Dermis blood vessel endothelial cell (primary cell): ENCODE measurements at regions not wholly inside any gene's neighbourhood (a gene's known extent, or its start where the extent isn't known, plus 50 kb on each side); places are given as distances from the start of the nearest gene placed in this dataset.

ENCODE experiments used
- DNase-seq: peaks from one replicate; pipeline ENCODE4 v3.0.0; 2010

DNA sequence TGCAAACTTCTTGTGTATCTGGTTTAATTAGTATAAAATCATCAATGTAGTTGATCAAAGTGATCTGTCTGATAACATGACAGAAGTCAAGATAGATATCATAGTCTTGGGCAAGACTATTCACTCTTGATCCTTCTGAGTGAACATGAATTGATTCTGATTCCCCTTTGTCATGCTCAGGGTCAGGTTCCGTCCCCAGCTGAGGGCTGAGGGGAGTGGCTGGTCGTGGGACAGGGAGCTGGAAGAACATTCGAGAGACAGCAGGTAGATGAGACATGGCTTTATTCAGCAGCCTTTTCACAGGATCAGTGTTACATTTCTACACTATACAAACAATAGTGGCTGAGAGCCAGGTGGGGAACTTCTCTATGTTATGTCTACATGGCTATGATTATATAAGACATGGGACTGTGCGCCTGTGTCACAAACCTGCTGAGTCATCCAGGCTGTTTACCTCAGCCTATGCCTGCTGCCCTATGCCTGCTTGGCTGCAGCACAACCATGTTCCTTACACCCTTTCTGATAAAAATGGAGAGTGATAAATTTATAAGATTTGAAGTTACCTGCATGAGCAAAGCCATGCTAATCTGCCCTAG lies 586.9 kb upstream of the NR3C2 start:
- peak; percentile 77 for DNase-seq

DNA sequence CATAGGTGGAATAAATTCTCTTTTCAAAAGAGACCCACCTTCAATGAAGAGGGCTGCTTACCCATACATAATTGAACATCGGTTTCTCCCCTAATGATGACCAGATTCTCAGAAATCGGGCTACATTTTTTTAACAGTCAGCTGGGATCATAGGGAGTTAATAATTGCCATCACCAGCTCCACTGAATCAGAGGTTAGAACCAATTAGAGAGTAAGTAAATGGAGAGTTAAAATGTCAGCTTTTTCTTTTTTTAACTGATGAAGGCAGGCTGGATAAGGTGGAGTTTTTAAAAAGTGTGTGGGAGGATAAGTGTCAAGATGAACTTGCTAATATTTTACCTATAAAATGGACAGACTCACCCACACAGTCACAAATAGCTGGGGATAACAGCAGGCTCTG lies 584.5 kb upstream of the NR3C2 start:
- no peak for DNase-seq

DNA sequence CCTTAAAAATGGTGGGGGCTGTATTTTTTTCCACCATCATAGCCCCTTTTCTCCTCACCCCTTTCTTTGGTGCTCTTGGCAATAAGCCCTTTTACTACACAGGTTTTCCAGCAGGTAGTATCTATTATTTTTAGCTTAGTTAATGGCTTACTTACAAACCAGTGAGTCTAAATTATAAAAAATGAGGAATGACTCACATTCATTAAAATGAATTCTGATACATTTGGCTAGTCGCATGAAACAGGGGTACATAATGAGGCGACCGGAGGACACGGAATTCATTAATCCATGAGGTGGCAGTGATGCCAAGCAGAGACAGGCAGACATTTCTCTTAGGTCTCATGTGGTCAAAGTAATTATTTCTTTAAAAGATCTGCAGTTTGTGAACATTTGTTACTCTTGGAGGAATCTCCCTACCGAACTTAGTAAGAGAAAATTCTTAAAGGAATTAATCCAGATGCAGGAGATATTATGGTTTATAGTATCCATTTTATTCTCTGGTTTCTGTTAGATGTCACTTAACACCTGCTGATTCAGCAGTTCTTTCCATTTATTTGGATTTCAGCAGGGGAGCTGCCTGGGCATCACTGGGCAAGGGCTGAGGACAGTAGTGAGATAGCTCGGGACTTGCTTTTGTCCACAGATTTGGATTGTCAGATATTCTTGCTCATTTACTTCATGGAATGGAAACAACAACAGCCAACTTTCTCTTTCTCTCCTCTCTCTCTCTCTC lies 575.0 kb upstream of the NR3C2 start:
- no peak for DNase-seq

DNA sequence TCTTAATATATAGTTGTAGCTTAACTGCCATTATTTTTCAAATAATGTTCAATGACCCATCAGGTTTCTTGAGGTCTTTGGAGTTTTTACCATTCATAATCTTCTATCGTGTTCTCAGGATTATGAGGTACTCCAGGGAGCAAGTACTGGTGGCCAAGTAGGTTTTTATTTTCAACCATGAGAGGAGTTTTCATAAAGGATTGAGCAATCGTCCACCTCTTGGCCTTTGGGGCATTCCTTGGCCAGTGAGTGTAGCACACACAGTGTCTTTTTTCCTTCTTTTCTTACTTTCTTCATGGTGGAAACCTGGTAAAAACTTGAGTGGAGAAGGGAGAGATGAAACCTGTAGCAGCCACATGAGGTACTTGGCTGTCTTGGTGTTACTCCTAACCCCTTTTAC lies 567.0 kb upstream of the NR3C2 start:
- DNase-seq = no peak

DNA sequence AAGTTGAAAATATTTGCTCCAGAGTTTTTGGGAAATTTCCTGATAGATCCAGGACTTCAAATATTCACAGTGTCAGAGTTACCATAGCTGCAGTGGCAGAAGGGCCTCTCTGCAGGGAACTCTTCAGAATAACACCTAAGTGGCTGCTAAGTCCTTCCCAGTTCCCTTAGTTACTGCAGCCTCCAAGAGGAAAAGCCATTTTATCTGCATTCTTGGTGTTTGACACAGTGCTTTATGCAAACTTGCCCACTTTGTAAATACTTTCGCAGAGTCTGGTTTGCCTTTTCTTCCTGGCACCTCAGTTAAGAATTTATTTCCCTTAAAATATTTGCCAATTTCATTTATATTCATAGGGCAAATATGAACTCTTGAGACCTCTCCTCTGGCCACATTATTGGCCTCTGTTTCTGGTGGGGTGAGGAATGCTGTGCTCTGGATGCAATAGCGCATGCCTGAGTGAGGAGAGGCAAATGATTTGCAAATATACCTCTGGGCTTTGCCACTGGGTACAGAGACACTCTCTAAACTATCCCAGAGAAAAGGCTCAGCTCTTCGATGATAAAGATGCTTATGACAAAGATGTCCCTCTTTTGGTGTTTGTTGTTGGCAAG lies 566.3 kb upstream of the NR3C2 start:
- DNase-seq = no peak

DNA sequence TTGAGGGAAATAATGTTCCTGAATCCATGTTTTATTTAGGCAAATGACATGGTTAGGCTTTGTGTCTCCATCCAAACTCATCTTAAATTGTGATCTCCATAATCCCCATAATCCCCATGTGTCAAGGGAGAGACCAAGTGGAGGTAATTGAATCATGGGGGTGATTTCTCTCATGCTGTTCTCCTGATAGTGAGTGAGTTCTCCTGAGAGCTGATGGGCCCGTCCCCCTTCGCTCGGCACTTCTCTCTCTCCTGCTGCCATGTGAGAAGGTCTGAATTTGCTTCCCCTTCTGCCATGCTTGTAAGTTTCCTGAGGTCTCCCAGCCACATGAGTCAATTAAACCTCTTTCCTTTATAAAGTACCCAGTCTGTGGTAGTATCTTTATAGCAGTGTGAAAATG lies 563.0 kb upstream of the NR3C2 start:
- DNase-seq = no peak

DNA sequence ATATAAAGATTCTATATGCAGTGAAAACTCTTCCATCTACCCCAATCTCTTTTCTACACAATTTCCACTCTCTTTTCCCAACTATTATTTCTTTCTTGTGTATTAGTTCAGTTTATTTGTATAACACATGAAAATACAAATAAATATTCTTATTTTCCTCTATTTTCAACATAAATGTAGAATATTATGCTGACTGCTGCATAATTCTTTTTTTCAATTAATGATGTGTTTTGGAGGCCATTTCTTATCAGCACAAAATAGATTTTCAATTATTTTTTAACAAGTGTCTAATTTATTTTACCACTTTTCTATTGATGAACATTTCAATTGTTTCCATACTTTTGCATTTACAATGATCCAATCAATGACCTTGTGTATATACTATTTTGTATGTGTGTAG lies 557.7 kb upstream of the NR3C2 start:
- no peak for DNase-seq

DNA sequence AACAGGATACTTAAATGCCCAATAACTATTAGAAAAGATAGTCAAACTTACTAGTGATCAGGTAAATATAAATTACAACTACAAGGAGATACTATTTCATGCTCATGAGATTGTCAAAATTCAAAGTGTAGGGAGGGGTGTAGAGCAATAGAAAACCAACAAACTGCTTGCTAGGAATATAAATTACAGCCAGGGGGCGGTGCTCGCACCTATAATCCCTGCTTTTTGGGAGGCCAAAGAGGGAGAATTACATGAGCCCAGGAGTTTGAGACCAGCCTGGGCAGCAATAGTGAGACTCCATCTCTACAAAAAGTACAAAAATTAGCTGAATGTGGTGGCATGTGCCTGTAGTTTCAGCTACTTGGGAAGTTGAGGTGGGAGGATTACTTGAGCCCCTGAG lies 556.5 kb upstream of the NR3C2 start:
- peak; percentile 16 for DNase-seq

DNA sequence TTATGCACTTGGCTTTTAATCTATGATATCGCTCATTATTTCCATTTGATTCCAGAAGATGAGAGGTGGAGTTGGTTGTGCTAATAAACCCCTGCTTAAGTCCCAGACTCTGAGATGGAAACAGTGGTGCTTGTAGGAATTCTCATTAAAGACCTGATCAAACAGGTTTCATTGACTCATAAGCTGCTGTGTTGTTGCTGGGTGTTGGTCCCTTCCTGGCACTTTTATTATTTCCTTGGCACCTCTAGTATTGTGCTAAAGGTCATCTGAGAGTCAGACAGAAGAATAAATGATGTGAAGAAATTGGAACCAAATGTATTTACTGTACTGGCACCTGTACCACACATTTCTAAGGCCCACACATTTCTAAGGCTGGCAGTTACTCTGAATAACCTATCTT lies 544.7 kb upstream of the NR3C2 start:
- no peak for DNase-seq

DNA sequence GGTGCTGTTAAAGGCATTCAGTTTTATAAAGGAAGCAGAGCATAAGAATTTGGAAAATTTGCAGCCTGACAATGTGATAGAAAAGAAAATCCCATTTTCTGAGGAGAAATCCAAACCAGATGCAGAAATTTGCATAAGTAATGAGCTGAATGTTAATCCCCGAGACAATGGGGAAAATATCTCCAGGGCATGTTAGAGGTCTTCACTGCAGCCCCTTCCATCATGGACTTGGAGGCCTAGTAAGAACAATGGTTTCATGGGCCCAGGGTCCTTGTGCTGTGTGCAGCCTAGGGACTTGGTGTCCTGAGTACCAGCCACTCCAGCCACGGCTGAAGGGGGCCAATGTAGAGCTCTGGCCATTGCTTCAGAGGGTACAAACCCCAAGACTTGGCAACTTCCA lies 542.7 kb upstream of the NR3C2 start:
- no peak for DNase-seq

DNA sequence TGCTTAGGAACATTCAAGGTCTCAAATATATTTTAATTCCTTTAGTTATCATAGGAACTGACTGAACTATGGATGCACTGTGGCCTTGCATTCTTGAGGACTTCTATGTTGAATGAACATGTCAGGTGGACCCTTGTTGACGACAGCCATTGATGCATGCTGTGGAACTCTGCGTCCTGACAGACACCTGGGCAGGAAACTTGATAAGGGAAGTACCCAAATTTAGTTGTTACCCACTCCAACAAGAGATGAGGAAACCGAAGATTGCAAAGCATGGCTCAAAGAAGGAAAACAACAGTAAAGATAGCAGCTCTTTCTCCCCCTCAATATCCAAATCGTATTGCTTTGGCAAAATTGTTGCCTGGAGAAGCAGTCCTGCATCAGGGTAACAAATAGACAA lies 540.0 kb upstream of the NR3C2 start:
- DNase-seq = no peak

DNA sequence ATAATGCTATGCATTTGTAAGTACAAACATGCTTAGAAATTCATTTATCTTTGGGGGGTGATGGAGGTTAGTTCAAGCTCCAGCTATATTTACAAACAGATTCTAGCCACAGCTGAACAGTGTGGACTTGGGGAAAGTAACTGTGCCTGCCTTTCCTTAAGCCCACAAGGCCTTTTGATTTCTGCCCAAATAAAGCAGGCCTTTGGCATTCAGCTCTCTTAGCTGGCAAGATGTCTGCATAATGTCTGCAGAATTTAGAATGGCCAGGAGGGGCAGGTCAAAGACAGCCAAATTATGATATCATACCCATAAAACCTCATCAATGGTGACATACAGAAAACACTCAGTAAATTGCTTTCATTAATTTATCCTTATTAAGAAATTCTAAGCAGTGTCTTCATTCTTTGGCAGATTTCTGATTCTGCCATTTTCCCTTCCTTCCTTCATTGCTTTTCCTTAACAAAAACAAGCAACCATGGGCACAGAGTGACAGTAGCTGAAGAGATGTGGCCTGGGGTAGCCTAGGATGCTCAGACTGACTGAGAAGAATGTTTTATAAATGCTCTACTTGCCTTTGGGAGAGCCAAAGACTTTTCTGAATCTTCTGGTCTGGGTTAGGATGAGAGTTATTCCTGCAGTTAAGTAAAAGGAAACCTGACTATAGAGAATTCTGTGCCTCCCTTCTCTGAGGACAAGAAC lies 538.7 kb upstream of the NR3C2 start:
- DNase-seq = no peak

DNA sequence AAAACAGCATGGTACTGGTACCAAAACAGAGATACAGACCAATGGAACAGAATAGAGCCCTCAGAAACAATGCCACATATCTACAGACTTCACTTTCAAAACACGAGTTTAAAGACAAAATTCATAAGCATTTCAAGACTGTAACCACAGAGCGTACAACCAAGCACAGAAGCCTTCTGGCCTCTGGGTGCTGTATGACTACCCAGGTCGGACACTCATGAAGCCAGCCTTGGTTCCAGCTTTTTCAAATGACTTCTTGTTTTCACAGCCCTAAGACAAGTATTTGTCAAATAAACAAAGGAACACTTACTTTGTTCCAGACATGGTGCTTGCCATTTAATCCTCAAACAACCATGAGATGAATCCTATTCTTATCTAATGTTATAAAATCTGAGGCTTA lies 536.1 kb upstream of the NR3C2 start:
- DNase-seq = no peak

DNA sequence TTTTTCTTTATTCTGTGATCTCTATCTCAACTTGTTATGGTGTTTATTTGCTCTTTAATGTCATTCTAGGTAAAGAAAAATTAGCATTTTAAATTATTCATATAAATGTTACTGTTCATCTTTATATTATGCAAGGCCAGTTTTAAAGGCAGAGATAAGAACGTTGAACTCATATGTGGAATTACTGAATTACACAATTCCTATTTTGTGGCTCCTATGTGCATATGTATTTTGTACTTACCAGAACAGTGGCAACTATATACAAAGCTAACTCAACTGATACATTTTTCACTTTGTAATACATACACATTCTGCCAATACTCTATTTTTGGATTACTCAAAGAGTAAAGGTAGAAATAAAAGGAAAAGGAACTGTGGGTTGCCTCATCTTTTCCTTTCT lies 533.2 kb upstream of the NR3C2 start:
- DNase-seq = no peak

DNA sequence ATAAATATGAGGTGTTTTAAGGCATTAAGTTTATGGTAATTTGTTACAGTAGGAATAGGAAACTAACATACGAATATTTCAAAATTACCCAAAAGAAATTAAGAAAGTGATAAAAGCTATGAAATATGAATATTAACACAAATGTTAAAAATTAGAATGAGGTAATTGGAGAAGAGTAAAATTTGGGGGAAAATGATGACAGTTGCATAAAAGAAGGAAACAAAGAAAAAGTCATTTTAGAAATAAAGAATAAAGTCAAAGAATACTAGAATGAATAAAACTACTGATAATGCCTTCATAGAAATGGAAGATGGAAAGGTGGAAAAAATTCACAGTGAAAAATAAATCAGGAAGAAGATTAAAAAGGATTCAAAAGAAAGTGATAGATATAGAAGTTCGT lies 522.9 kb upstream of the NR3C2 start:
- DNase-seq = no peak

DNA sequence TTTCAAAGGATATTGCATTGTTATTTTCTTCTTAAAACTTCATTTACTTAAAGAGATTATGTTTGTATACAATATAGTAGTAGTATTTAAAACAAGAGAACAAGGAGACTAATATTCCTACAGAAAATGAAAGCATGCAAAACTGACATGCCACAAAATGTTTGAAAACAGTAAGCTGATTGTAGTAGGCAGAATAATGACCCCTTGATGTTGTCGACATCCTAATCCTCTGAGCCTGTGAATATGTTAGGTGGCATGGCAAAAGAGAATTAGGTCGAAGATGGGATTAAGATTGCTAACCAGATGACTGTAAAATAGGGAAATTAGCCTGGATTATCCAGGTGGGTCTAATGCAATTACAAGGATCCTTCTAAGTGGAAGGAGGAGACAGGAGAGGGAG lies 522.2 kb upstream of the NR3C2 start:
- DNase-seq = no peak

DNA sequence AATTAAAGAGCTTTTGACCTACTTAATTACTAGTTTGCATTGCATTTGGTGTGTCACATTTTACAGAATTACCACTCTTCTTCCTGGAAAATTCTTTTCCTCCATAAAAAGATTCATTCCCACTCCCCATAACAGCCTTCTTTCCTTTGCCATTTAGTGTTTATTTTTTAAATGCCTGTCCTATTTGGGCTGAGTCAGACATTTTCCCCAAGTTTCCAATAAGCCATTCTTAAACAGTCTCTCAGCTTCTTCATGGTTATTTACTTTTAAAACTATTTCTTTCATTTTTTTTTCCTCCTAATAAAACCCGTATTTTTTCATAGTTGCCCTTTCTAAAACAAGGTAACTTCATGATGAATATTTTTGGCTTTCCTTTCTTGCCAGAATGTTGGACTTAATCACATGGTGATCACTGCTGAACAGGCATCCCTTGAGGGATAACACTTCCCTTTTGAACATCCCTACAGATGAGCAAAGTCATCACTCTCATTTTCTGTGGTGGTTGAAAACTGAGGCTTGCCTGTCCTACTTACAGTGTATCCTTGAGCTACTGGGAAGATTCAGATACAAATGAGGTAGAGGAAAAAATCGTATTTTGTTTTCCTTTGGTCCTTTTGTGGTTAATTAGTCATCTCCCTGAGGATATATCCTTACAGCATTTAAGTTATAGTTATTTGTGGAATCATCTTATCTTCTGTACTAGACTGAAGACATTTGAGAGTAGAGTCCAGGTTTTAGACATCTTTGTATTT lies 520.5 kb upstream of the NR3C2 start:
- no peak for DNase-seq

DNA sequence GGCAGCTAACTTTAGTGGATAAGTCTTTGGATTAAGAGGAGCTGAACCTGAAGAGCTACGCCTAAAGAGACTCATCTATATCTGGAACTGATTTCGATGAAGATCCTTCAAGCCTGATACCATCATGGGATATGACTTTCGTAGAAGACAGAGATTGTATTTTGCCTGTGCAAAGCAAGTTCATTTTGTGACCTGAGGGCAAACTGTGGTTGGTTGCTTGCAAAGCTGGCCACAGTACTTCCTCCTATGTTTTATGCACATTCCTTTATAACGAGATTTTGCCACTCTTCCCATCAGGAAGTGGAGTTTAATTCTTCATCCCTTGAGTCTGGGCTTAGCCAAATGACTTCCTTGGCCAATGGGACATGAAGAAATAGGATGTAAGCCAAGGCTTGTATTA lies 519.3 kb upstream of the NR3C2 start:
- DNase-seq = no peak

DNA sequence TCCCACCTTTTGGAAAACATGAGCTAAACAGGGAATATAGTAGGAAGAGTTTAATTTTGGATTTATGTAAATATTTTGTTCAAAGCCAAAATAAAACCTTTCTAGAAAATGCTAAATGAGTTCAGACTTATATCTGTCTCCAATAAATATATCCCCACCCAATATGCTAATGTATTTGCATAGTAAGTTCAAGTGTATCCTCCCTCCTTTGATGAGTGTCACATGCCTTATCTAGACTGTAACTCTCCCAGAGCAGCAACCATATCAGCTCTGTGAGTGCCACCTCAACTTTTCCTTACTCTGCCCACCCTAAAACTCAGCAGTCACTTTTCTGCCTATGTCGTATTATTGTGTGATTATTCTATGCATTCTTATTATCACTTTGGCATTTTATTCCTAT lies 516.1 kb upstream of the NR3C2 start:
- no peak for DNase-seq

DNA sequence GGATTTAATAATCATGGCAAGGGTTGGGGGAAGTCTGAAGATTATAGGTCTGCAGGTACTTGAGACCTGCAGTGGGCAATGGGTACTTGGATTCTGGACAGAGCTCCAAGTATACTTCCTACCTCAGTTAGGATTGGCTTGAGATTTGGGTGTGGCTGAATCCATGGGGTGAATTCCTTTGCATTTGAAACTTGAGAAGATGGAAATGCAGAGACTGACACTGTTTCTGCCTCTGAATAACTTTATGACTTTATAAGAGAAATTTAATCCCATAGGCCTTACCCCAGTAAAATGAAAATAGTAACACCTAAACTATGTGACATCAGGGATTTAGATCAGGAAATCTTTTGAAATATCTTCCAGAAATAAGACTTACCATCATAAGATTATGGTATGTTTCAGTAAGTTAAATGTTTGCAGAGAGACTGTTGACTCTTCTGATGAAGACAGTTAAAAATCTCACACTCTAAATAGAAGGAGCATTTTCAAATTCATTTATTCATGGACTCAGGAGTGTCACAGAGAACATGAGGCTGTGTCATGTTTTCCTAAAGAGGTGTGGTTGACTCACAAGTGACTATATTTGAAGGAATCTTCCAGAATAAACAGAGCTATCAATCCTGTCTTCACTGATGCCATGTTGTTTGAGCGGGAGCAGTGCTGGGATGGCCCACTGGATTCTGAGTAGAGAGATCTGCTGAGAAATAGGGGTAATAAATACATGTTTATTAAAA lies 513.5 kb upstream of the NR3C2 start:
- DNase-seq = no peak

DNA sequence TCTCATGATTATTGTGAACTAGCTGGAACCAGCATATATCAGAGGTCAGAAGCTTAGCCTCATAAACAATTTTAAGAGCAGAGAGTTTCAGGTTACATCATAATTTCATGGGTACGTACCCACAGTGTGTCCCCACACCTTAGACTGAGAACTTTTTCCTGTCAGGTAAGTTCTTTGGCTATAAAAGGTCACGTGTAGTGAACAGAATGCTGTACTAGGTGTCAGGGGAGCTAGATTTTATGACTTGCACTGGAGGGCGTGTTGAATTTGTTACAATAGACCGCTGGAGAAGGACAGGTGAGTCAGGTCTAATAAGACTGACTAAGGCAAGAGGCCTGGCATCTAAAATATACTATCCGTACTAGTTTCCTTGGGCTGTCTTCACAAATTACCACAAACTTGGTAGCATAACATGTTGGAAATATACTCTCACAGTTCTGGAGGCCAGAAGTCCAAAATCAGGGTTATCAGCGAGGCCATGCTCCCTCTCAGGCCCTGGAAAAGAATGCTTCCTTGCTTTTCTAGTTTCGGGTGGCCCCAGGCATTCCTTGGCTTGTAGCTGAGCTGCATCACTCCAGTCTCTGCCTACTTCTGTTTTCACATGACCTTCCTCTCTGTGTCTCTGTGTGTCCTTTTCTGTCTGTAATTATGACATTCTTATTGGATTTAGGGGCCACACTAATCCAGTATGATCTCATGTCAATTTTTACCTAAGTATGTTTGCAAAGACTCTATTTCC lies 512.0 kb upstream of the NR3C2 start:
- no peak for DNase-seq

DNA sequence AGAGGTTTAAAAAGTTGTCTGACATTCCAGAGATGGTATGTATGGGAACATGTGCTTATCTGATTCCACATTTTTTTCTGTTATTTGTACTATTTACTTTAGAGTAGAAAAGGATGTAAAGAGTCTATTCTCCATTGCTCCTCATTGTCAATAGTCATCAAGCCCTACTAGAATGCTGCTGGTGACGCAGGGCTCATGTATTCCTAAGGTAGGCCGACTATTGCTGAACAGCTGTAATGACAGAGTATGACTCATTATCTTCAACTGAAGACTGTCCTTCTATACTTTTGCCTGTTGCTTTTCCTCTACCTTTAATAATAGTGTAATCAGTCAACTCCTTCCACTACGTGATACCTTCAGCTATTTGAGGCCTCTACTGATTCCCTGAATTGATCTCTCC lies 509.1 kb upstream of the NR3C2 start:
- DNase-seq = no peak
